ENCODE measurements at regions not wholly inside any gene's neighbourhood (a gene's known extent, or its start where the extent isn't known, plus 50 kb on each side); places are given as distances from the start of the nearest gene placed in this dataset.
"Not testable (repeated sequence)": the region's sequence is repeated elsewhere in the genome, so short reads cannot be mapped to it uniquely, and the experiment has no call there.

DNA sequence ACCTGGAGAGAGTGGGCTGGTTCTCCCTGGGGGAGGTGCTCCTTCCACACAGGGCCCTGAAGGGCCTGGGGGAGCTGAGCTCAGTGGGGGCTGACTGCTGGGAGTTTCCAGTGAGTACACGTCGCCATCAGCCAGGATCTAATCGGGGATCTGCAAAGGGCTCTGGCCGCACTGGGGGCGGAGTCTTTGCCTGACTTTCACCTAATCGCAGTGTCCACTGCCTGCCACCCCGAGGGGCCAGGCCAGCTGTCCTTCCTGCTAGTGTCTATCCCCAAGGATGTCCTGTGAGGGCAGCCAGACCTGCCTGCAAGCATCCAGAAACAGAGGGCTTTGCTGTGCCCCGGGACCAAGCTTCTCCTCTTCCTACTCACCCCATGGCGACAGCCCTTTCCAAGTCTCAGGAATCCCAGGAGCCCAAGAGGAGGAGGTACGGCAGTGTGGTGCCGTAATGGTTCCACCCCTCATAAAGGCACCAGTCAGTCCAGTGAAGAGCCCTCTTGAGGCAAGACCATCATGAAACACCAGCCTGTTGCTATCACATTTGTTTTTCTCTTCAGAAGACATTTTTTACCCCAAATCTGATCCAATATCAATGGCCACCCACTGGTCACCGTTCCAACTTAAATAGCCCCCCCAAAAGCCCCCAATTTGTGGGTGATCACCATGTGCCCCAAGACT is 243.1 kb upstream of the ECI2 start:
- no peak for DNase-seq (ENCODE audit: low read depth)

- DNase-seq (ENCODE audit: low read depth) = no peak
Measured at GRCh38 chr6:4377603-4378002, 242.2 kb upstream of the ECI2 start.

DNA sequence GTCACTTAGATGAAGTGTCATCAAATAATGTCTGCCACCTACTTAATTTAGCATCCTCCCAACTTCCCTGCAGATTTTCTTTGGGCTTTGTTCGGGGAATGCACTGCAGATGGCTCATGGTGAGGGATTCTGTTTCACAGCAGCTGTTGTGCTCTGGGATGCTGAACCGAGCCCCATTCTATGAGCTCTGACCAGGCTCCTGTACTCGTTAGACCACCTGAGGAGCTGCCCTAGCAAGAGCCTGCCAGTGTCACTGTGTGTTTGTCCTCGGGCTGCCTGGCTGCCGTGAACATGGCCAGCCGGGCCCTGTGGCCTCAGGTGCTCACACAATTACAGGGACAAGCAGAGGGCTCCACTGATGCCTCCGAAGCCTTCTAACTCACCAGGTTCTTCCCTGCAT is 238.8 kb upstream of the ECI2 start:
- no peak for DNase-seq (ENCODE audit: low read depth)

DNA sequence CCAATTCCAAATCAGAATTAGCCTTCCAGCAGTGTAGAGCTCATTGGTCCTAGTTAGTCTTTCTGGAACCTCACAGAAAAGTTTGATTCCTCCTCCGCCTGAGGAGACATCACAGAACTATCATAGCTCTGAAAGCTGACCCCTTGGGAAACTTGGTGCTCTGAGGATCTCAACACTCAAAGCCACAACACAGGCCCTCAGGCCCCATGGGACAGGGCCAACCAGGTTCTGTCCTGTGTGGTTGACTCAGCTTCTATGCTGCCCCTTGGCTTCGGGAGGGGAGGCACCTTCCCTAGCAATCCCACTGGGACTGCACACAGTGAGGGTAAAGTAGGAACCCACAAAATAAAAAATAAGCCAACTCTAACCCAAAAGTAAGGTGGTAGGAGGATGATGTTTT is 237.5 kb upstream of the ECI2 start:
- no peak for DNase-seq (ENCODE audit: low read depth)

DNA sequence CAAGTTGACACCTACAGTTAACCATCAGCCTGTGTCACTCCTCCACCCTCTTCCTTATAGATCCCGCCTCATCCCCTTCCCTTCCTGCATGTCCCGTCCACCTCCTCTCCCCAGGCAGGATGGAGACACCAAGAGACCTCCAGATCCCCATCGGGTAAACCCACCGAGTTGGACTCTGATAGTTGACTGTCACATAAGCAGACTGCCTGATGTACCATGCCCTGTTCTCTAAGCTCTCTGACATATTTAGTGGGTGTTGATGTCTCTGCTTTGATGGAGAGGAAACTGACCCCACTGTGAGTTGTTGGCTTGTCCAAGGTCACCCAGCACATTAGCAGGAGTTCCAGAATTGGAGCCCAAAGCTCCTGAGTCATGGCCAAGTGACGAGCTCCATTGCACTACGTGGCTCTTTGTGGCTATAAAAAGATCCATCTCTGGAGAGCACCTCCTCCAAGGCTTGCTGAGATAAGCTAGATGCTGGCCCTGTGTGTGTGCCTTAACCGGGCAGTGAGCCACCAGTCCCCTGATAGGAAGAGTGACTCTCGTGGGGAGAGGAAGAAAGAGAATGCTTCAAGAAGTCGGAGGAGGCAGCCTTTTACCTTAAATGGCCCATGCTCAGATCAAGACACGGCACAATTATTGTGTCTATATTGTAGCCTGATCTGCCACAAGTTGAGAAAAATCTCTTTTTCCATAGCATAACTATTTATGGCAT is 236.0 kb upstream of the ECI2 start:
- no peak for DNase-seq (ENCODE audit: low read depth)

DNA sequence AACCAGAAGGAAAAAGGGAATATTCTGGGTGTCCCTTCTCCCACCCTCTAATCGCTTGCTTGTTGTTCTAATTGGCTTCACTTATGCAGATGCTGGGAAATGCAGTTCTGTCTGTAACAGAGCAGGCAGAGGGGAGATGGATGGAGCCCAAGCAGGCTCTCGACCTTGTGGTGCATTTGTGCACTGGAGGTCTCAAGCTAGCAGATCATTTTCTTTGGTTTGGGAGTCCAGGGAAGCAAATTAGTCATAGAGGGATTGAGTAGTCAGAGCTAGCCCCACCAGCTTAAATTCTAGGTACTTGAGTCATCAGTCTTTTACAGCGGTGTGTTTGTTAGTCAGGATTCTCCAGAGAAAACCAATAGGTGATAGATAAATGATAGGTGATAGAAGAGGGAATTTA is 234.7 kb upstream of the ECI2 start:
- DNase-seq (ENCODE audit: low read depth) = no peak

GRCh38 chr6:4369616-4370015 is 234.2 kb upstream of the ECI2 start:
- no peak for DNase-seq (ENCODE audit: low read depth)

- DNase-seq (ENCODE audit: low read depth) = no peak
Measured at GRCh38 chr6:4368649-4369048, 233.3 kb upstream of the ECI2 start.

- DNase-seq (ENCODE audit: low read depth) = no peak
Measured at GRCh38 chr6:4367643-4368042, 232.3 kb upstream of the ECI2 start.

DNA sequence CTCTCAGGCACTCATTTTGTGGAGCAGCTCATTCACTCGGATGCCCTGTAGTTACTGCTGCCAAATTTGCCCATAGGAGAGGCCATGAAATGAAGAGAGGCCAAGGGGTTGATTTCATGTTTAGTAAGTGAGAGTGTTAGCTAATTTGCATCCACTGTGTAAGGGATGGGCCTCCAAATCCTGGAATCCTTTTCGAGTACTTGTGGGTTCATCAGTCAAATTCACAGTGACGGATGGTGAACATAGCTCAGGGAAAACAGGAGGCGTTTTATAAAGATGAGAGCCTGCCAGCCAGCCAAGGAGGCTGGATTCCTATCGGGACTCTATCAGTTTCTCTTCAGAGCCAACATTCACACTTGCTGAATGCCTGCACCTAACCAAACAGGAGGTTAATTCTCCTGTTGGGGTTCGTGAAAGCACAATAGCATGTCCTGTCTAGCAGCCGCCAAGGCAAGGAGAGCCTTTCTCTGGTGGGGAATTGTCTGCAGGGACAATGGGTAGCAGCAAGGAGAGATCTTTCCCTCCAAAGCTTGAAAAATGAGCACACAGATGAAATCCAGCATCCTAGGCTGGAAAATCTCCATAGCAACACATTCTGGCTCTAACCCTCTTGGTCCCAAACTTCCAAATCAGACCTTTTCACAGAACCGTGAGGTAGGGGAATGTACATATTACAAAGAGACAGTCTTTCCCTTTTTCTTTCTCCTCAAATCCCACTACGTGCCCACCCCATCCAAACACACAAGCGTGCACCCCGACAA is 231.4 kb upstream of the ECI2 start:
- DNase-seq (ENCODE audit: low read depth) = no peak

DNA sequence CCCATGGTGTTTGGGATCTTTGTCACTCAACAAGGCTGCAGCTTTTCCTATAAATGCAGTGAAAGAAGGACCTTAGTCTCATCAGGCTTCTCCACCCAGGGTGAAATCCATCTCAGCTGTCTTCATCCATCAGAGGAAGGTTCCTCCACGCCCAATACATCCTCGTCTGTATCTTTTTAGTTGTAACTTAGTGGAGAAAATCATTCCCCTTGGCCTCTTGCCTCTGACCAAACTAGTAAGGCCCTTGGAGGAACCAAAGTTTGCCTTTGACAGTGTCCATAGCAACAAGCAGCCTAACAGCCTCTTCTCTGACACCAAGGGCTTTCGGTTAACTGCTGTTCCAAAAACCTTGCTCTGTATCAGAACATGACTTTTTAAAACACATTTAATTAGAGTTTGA is 230.3 kb upstream of the ECI2 start:
- DNase-seq (ENCODE audit: low read depth) = no peak

GRCh38 chr6:4364711-4365110 is 229.3 kb upstream of the ECI2 start:
- no peak for DNase-seq (ENCODE audit: low read depth)

DNA sequence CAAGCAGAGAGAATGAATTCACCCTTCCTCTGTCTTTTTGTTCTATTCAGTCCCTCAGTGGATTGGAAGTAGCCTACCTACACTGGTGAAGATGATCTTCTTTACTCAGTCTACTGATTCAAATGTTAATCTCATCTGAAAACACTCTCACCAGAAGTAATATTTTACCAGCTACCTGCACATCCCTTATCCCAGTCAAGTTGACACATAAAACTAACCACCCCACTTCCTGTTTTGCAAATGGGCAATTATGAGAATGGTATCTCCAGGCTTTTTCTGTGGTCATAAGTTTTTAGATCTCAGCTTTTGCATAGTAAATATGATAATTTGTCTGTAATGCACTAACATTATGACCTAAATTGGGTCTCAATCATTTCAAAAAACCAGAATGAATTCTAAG is 228.8 kb upstream of the ECI2 start:
- no peak for DNase-seq (ENCODE audit: low read depth)

DNA sequence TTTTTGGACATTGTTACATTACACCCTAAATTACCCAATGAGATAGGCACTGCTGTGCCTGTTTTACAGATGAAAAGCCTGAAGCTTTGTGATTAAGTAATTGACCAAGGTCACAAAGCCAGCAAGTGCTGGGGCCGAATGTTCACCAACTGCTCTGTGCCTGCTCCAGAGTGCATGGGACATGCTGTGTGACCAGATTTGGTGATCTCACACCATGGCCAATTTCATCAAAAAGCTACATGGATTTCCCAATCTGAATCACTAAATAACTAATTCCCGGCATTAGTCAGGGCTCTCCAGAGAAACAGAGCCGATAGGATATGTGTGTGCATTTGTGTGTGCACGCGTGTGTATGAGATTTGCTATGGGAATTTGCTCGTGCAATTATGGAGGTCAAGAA is 228.3 kb upstream of the ECI2 start:
- no peak for DNase-seq (ENCODE audit: low read depth)

GRCh38 chr6:4362326-4362725 is 227.0 kb upstream of the ECI2 start:
- DNase-seq (ENCODE audit: low read depth) = no peak

DNA sequence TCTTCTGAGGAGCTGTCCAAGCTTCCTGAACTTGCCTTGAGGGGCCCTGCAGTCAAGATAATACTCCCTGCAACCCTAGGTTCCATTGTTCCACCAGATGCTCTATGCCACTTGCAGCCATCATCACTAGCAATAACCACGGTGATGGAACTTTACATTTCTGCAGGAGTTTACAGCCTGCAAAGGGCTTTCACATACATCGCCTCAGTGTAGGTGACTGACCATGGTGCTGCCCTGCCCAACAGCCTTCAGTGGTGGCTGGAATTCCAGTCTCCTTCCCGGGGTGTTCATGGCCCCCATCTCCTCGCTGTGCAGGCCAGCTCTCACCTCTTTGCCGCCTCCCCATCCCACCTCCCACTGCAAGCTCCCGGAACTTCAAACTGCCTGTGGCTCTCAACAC is 225.5 kb upstream of the ECI2 start:
- DNase-seq (ENCODE audit: low read depth) = no peak

- no peak for DNase-seq (ENCODE audit: low read depth)
Measured at GRCh38 chr6:4359108-4359730, 223.8 kb upstream of the ECI2 start.

- no peak for DNase-seq (ENCODE audit: low read depth)
Measured at GRCh38 chr6:4358414-4359107, 223.2 kb upstream of the ECI2 start.

DNA sequence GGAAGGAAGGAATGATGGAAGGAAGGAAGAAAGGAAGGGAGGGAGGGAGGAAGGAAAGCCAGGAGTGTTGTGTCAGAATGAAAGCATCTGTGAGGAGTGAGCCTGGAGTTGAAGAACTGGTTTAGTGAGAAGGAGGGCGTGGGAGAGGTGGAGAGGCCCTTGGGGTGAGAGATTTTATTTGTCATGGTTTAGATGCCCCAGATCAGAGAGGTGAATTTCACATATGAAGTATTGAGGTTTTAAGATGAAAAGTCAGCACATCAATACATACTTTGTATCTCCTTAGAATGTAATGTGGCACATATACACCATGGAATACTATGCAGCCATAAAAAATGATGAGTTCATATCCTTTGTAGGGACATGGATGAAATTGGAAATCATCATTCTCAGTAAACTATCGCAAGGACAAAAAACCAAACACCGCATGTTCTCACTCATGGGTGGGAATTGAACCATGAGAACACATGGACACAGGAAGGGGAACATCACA is 222.3 kb upstream of the ECI2 start:
- not testable (repeated sequence) for DNase-seq (ENCODE audit: low read depth)

GRCh38 chr6:4356899-4357659 is 221.7 kb upstream of the ECI2 start:
- no peak for DNase-seq (ENCODE audit: low read depth)

- no peak for DNase-seq (ENCODE audit: low read depth)
Measured at GRCh38 chr6:4355241-4355640, 219.9 kb upstream of the ECI2 start.
